GM12878 (cell line): ENCODE measurements at regions not wholly inside any gene's neighbourhood (a gene's known extent, or its start where the extent isn't known, plus 50 kb on each side); places are given as distances from the start of the nearest gene placed in this dataset.

ENCODE experiments used
- ATAC-seq: fragments of 200-7000 bp; cut with Tn5 transposase; 3 replicates; pipeline ENCODE4 v1.9.1; 2020; ENCODE audit warnings: mild to moderate bottlenecking, moderate library complexity
- BruUV-seq: library from RNA; stranded (reverse); fragments of 400-500 nt; replicated peaks from 2 replicates; lab custom pipeline; 2021; lab: Mats Ljungman, UMichigan
- CTCF ChIA-PET: fragments of 300-600 bp; sonication (Branson Sonifier 250); formaldehyde crosslinking; extraction: SDS; loops from one replicate; lab custom pipeline; 2021; ENCODE audit warnings: inconsistent platforms; lab: Yijun Ruan, JAX
- POLR2A ChIA-PET: fragments of 350-600 bp; formaldehyde crosslinking; extraction: SDS; loops from one replicate; lab custom pipeline; 2021; ENCODE audit warnings: inconsistent platforms; lab: Charles Lee
- RAD21 ChIA-PET: fragments of 300-600 bp; sonication (Branson Sonifier 250); formaldehyde crosslinking; loops from one replicate; lab custom pipeline; 2023; ENCODE audit warnings: antibody characterized with exemption; ENCODE audit not compliant: unreplicated experiment; lab: Charles Lee
- SMC1A ChIA-PET: fragments of 300-600 bp; sonication (Branson Sonifier 250); formaldehyde crosslinking; loops from one replicate; lab custom pipeline; 2023; ENCODE audit not compliant: unreplicated experiment, uncharacterized antibody; lab: Charles Lee
- DNase-seq: peaks from one replicate; pipeline ENCODE4 v3.0.0-alpha.2; 2011; ENCODE audit warnings: low read depth, low spot score
- FAIRE-seq: peaks from 3 replicates; lab custom pipeline; 2011; peaks lifted over from hg19 to GRCh38; lab: Jason Lieb, UNC
- H2AFZ ChIP-seq: 2 replicates; pipeline ENCODE4 v1.6.0; 2011; ENCODE audit warnings: low read depth, low read length, control low read depth; ENCODE audit not compliant: control insufficient read depth
- H3K27ac ChIP-seq: 2 replicates; pipeline ENCODE4 v1.5.1; 2011; ENCODE audit warnings: control low read depth; ENCODE audit not compliant: control insufficient read depth, insufficient read depth
- H3K27me3 ChIP-seq, 2 experiments: replicated peaks in 1 of 2; 2 replicates each; pipeline versions ENCODE4 v1.6.0 to v1.6.1; 2011; ENCODE audit warnings: low read length in 1 of 2; ENCODE audit not compliant: control insufficient read depth in 2 of 2, insufficient read depth in 2 of 2
- H3K36me3 ChIP-seq, 2 experiments: 2 replicates each; pipeline ENCODE4 v1.5.1; 2011; ENCODE audit warnings: low read length in 1 of 2; ENCODE audit not compliant: control insufficient read depth in 2 of 2, insufficient read depth in 2 of 2
- H3K4me1 ChIP-seq: 2 replicates; pipeline ENCODE4 v1.6.1; 2011; ENCODE audit warnings: mild to moderate bottlenecking, low read length, moderate library complexity, mixed read lengths; ENCODE audit not compliant: control insufficient read depth, insufficient read depth
- H3K4me2 ChIP-seq: 2 replicates; pipeline ENCODE4 v1.6.0; 2011; ENCODE audit warnings: control low read depth; ENCODE audit not compliant: control insufficient read depth, insufficient read depth
- H3K4me3 ChIP-seq: fragments of 200-600 bp; sonication (generic); 2 replicates; pipeline ENCODE4 v1.5.1; 2016
- H3K79me2 ChIP-seq: 2 replicates; pipeline ENCODE4 v1.6.0; 2011; ENCODE audit warnings: low read length; ENCODE audit not compliant: control insufficient read depth, insufficient read depth
- H3K9ac ChIP-seq: 2 replicates; pipeline ENCODE4 v1.8.0; 2011; ENCODE audit warnings: low read length, control low read depth, mixed read lengths; ENCODE audit not compliant: control insufficient read depth, insufficient read depth
- H3K9me3 ChIP-seq: replicated peaks from 3 replicates; pipeline ENCODE4 v1.5.1; 2011; ENCODE audit warnings: mild to moderate bottlenecking, low read length; ENCODE audit not compliant: control insufficient read depth, insufficient read depth
- H4K20me1 ChIP-seq: 2 replicates; pipeline ENCODE4 v1.6.0; 2011; ENCODE audit not compliant: control insufficient read depth, insufficient read depth
- CHD4 ChIP-seq: fragments of 200-600 bp; sonication (generic); IDR thresholded peaks from 2 replicates; pipeline ENCODE4 v1.6.1; 2016; ENCODE audit warnings: mild to moderate bottlenecking
- ESRRA ChIP-seq: IDR thresholded peaks from 2 replicates; pipeline ENCODE4 v1.6.1; 2012; ENCODE audit warnings: mild to moderate bottlenecking, low read length, improper control_type of control experiment
- HDGF ChIP-seq: fragments of 450-650 bp; IDR thresholded peaks from 2 replicates; pipeline ENCODE4 v1.6.1; 2016; ENCODE audit warnings: antibody characterized with exemption
- IKZF1 ChIP-seq: fragments of 450-650 bp; conservative IDR thresholded peaks from 2 replicates; pipeline ENCODE4 v1.6.1; 2017; ENCODE audit warnings: antibody characterized with exemption, mild to moderate bottlenecking
- IRF4 ChIP-seq: IDR thresholded peaks from 2 replicates; pipeline ENCODE4 v1.6.1; 2011; ENCODE audit warnings: low read depth, low read length
- LARP7 ChIP-seq: fragments of 450-650 bp; IDR thresholded peaks from 2 replicates; pipeline ENCODE4 v1.6.1; 2017; ENCODE audit warnings: mild to moderate bottlenecking
- NFXL1 ChIP-seq: fragments of 450-650 bp; IDR thresholded peaks from 2 replicates; pipeline ENCODE4 v1.6.1; 2017; ENCODE audit warnings: antibody characterized with exemption, mild to moderate bottlenecking, borderline replicate concordance
- POLR2A ChIP-seq: IDR thresholded peaks from 2 replicates; pipeline ENCODE4 v1.6.1; 2011; ENCODE audit warnings: low read depth, mild to moderate bottlenecking, low read length
- POLR2AphosphoS5 ChIP-seq: IDR thresholded peaks from 2 replicates; pipeline ENCODE4 v1.6.1; 2011; ENCODE audit warnings: mild to moderate bottlenecking, low read length, inconsistent platforms
- SPI1 ChIP-seq: IDR thresholded peaks from 2 replicates; pipeline ENCODE4 v1.6.1; 2011; ENCODE audit warnings: low read depth, mild to moderate bottlenecking, low read length, moderate library complexity, borderline replicate concordance; ENCODE audit not compliant: insufficient read depth
- TCF7 ChIP-seq: IDR thresholded peaks from 2 replicates; pipeline ENCODE4 v1.6.1; 2014; ENCODE audit warnings: antibody characterized with exemption, borderline replicate concordance
- ZSCAN29 ChIP-seq: fragments of 450-650 bp; IDR thresholded peaks from 2 replicates; pipeline ENCODE4 v1.6.1; 2017; ENCODE audit warnings: mild to moderate bottlenecking, moderate library complexity
- WGBS: methylation state at CpG from one replicate; pipeline ENCODE4 v1.1.6; 2016; ENCODE audit warnings: low lambda C conversion rate; ENCODE audit not compliant: insufficient replicate concordance, insufficient coverage; ENCODE audit errors: missing lambda C conversion rate; 5-methylcytosine and 5-hydroxymethylcytosine counted together
- in situ Hi-C: fragments of 300-500 bp; cut with MboI; formaldehyde crosslinking; loops from 9 replicates; pipeline ENCODE4 v1.14.3; 2018; ENCODE audit warnings: mixed read lengths
- intact Hi-C: fragments of 100-400 bp; cut with micrococcal nuclease; formaldehyde crosslinking; loops from one replicate; pipeline ENCODE4 v1.14.2; 2022; ENCODE audit not compliant: unreplicated experiment
- TF ChIP-seq, protein P1 (sequence below): IDR thresholded peaks from 2 replicates; pipeline ENCODE4 v1.6.1; 2011; ENCODE audit warnings: mild to moderate bottlenecking, low read depth, low read length, moderate library complexity; ENCODE audit not compliant: insufficient replicate concordance
- TF ChIP-seq, protein P2 (sequence below): fragments of 150-350 bp; IDR thresholded peaks from 2 replicates; pipeline ENCODE4 v1.6.1; 2014; ENCODE audit warnings: mild to moderate bottlenecking, low read depth, low read length
- TF ChIP-seq, protein P3 (sequence below): IDR thresholded peaks from 2 replicates; pipeline ENCODE4 v1.6.1; 2012; ENCODE audit warnings: low read length, inconsistent platforms

DNA sequence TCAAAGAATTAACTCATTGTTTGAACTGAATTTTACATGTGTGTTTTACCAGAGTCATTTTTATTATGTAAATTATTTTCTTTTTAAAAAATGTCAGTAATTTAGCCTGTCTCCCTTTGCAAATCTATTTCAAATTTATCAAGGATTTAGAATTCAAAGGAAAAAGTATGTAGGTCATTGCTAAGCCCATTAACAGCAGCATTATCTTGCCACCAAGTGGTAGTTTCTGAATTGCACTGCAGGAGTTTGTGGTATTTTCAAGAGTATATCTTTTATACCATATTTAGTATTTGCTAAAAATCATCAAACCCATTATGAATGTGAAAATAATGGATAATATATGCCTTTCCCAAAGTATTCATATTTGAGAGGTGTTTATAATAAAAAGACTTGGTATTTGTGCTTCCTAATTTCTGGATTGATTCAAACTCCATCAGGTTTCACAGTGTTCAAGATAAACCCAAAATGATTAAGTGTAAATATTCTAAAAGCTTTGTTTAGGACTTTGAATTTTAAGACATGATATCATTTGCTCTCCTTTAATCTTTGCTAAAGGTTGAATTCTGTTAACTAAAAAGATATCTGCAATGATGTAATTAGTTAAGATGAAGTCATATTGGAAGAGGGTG is 711.4 kb downstream of the FSCB start:
- Histone ChIP-seq H4K20me1 (no peaks in the 10 kb centered on the region), H3K9ac (no peak overlapping the region)
- no peak for ATAC-seq
- TF ChIP-seq POLR2AphosphoS5, result no peak
- TF ChIP-seq HDGF, result no peak
- TF ChIP-seq, protein P1, sequence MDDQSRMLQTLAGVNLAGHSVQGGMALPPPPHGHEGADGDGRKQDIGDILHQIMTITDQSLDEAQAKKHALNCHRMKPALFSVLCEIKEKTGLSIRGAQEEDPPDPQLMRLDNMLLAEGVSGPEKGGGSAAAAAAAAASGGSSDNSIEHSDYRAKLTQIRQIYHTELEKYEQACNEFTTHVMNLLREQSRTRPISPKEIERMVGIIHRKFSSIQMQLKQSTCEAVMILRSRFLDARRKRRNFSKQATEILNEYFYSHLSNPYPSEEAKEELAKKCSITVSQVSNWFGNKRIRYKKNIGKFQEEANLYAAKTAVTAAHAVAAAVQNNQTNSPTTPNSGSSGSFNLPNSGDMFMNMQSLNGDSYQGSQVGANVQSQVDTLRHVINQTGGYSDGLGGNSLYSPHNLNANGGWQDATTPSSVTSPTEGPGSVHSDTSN, result no peak
- no peak for TF ChIP-seq ESRRA
- TF ChIP-seq, all 136 proteins: peak for 0
- Histone ChIP-seq H3K4me2 (no peak overlapping the region), H3K9me3 (no peaks in the 10 kb centered on the region), H3K4me1 (no peaks in the 10 kb centered on the region), H2AFZ (no peak overlapping the region), H3K27me3 (no peaks in the 10 kb centered on the region), H3K27ac (no peak overlapping the region), H3K4me3 (no peak overlapping the region), H3K36me3 (no peaks in the 10 kb centered on the region), H3K79me2 (no peaks in the 10 kb centered on the region)
- CTCF ChIA-PET, result interaction anchor here (0.6 kb wide), 1 partner anchor 85 kb away, joined by 3 read pairs; no protein-coding TSS in a partner anchor
- DNase-seq, result no peak
- SMC1A ChIA-PET, result no interaction called here
- intact Hi-C loops (no loop called here), in situ Hi-C loops (no loop called here)
- no peak for FAIRE-seq
- RAD21 ChIA-PET, result no interaction called here
- POLR2A ChIA-PET, result no interaction called here
- BruUV-seq, result no TSS peak

DNA sequence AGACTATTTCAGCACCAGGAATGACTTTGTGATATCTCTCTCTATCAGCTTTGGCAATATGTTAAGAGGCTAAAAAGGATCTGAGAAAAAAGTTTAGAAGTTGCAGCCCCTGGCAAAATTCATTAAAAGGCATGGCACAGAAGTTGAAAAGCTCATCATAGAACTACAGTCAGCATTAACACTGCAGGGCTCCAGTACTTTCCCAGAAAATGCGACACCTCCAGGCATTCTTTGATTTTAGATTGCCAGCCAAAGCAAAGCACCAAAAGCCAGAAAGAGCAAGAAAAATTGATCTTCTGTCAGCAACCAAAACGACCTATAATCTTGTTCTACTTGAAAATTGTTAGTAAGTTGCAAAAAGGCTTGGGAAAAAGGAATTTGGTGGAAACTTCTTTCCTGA is 713.5 kb downstream of the FSCB start:
- WGBS, result 0% methylated on average over 2 of the region's 2 CpGs
- no peaks in the 10 kb centered on the region for H3K9me3 ChIP-seq
- CTCF ChIA-PET, result no interaction called here
- H3K36me3 ChIP-seq, result no peaks in the 10 kb centered on the region
- H3K4me2 ChIP-seq, result no peak overlapping the region
- ATAC-seq (no peak), DNase-seq (no peak), FAIRE-seq (no peak)
- intact Hi-C loops (no loop called here), in situ Hi-C loops (no loop called here)
- no peak overlapping the region for H3K4me3 ChIP-seq
- no peaks in the 10 kb centered on the region for H3K27me3 ChIP-seq
- H4K20me1 ChIP-seq, result no peaks in the 10 kb centered on the region
- H3K27ac ChIP-seq, result no peak overlapping the region
- H3K4me1 ChIP-seq, result no peaks in the 10 kb centered on the region
- SMC1A ChIA-PET, result no interaction called here
- H3K79me2 ChIP-seq, result no peaks in the 10 kb centered on the region
- RAD21 ChIA-PET, result no interaction called here
- POLR2A ChIA-PET, result no interaction called here
- H3K9ac ChIP-seq, result no peak overlapping the region
- BruUV-seq, result no TSS peak
- H2AFZ ChIP-seq, result no peak overlapping the region
- TF ChIP-seq IKZF1 (no peak), TCF7 (no peak), NFXL1 (no peak), IRF4 (no peak), SPI1 (no peak), LARP7 (no peak), ZSCAN29 (no peak), CHD4 (no peak), POLR2A (no peak)
- TF ChIP-seq, protein P2, sequence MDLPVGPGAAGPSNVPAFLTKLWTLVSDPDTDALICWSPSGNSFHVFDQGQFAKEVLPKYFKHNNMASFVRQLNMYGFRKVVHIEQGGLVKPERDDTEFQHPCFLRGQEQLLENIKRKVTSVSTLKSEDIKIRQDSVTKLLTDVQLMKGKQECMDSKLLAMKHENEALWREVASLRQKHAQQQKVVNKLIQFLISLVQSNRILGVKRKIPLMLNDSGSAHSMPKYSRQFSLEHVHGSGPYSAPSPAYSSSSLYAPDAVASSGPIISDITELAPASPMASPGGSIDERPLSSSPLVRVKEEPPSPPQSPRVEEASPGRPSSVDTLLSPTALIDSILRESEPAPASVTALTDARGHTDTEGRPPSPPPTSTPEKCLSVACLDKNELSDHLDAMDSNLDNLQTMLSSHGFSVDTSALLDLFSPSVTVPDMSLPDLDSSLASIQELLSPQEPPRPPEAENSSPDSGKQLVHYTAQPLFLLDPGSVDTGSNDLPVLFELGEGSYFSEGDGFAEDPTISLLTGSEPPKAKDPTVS, result no peak
- TF ChIP-seq, protein P3, sequence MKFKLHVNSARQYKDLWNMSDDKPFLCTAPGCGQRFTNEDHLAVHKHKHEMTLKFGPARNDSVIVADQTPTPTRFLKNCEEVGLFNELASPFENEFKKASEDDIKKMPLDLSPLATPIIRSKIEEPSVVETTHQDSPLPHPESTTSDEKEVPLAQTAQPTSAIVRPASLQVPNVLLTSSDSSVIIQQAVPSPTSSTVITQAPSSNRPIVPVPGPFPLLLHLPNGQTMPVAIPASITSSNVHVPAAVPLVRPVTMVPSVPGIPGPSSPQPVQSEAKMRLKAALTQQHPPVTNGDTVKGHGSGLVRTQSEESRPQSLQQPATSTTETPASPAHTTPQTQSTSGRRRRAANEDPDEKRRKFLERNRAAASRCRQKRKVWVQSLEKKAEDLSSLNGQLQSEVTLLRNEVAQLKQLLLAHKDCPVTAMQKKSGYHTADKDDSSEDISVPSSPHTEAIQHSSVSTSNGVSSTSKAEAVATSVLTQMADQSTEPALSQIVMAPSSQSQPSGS, result no peak
